Activated naive CD4-positive, alpha-beta T cell treated with anti-CD3 and anti-CD28 coated beads, Interleukin-2, amount 10 ng/mL, durations not matched to agents 7 days and 5 days (primary cell): ENCODE measurements at regions not wholly inside any gene's neighbourhood (a gene's known extent, or its start where the extent isn't known, plus 50 kb on each side); places are given as distances from the start of the nearest gene placed in this dataset.
"Not testable (repeated sequence)": the region's sequence is repeated elsewhere in the genome, so short reads cannot be mapped to it uniquely, and the experiment has no call there.

Experiments used
- CTCF ChIA-PET: fragments of 350-600 bp; sonication (Branson Sonifier 250); formaldehyde crosslinking; loops from one replicate; lab custom pipeline; 2021; ENCODE audit warnings: antibody characterized with exemption; lab: Charles Lee
- DNase-seq: peaks from one replicate; pipeline ENCODE4 v3.0.0-alpha.2; 2020
- H3K27ac Mint-ChIP-seq: one replicate; pipeline ENCODE4 v1.8.0; 2021; ENCODE audit warnings: mild to moderate bottlenecking, moderate library complexity, mixed read lengths
- H3K27me3 Mint-ChIP-seq: one replicate; pipeline ENCODE4 v1.8.0; 2021; ENCODE audit warnings: mild to moderate bottlenecking, mixed read lengths
- H3K36me3 Mint-ChIP-seq: one replicate; pipeline ENCODE4 v1.8.0; 2021; ENCODE audit warnings: mixed read lengths
- H3K4me1 Mint-ChIP-seq: one replicate; pipeline ENCODE4 v1.8.0; 2021; ENCODE audit warnings: mixed read lengths
- H3K4me3 Mint-ChIP-seq: one replicate; pipeline ENCODE4 v1.8.0; 2021; ENCODE audit warnings: mild to moderate bottlenecking, moderate library complexity, mixed read lengths
- H3K9me3 Mint-ChIP-seq: one replicate; pipeline ENCODE4 v1.8.0; 2021; ENCODE audit warnings: mixed read lengths

- Mint-ChIP-seq H3K9me3 (peaks cover 5% of the 10 kb centered on the region), H3K4me1 (no peaks in the 10 kb centered on the region), H3K27ac (no peak overlapping the region), H3K27me3 (no peaks in the 10 kb centered on the region), H3K36me3 (no peaks in the 10 kb centered on the region), H3K4me3 (no peak overlapping the region)
- DNase-seq, result no peak
- CTCF ChIA-PET, result interaction anchor here (0.6 kb wide), 1 partner anchor 136 kb away, joined by 3 read pairs; no protein-coding TSS in a partner anchor
Measured at GRCh38 chr6:84332139-84333034, 104.9 kb upstream of the CEP162 start.

- CTCF ChIA-PET, result no interaction called here
Measured at GRCh38 chr6:84330325-84330724, 102.9 kb upstream of the CEP162 start.

GRCh38 chr6:84329516-84329915 lies 102.1 kb upstream of the CEP162 start:
- CTCF ChIA-PET, result no interaction called here
- no peaks in the 10 kb centered on the region for H3K9me3 Mint-ChIP-seq
- H3K27me3 Mint-ChIP-seq, result no peaks in the 10 kb centered on the region
- H3K36me3 Mint-ChIP-seq, result no peaks in the 10 kb centered on the region
- no peak overlapping the region for H3K27ac Mint-ChIP-seq
- DNase-seq, result no peak
- no peak overlapping the region for H3K4me3 Mint-ChIP-seq
- H3K4me1 Mint-ChIP-seq, result no peaks in the 10 kb centered on the region

More at GRCh38 chr6:84330325-84330724, 102.9 kb upstream of the CEP162 start:
- Mint-ChIP-seq H3K27ac (no peak overlapping the region), H3K36me3 (no peaks in the 10 kb centered on the region), H3K9me3 (no peaks in the 10 kb centered on the region), H3K27me3 (no peaks in the 10 kb centered on the region), H3K4me3 (no peak overlapping the region), H3K4me1 (no peaks in the 10 kb centered on the region)
- no peak for DNase-seq

- CTCF ChIA-PET, result no interaction called here
- no peaks in the 10 kb centered on the region for H3K4me1 Mint-ChIP-seq
- no peaks in the 10 kb centered on the region for H3K9me3 Mint-ChIP-seq
- H3K36me3 Mint-ChIP-seq, result no peaks in the 10 kb centered on the region
- no peak overlapping the region for H3K27ac Mint-ChIP-seq
- H3K4me3 Mint-ChIP-seq, result no peak overlapping the region
- H3K27me3 Mint-ChIP-seq, result no peaks in the 10 kb centered on the region
- DNase-seq, result no peak
Measured at GRCh38 chr6:84329077-84329476, 101.6 kb upstream of the CEP162 start.

- DNase-seq, result no peak
- no peaks in the 10 kb centered on the region for H3K9me3 Mint-ChIP-seq
- H3K27me3 Mint-ChIP-seq, result no peaks in the 10 kb centered on the region
- H3K4me1 Mint-ChIP-seq, result no peaks in the 10 kb centered on the region
- H3K36me3 Mint-ChIP-seq, result no peaks in the 10 kb centered on the region
- CTCF ChIA-PET, result no interaction called here
- H3K27ac Mint-ChIP-seq, result no peak overlapping the region
- H3K4me3 Mint-ChIP-seq, result no peak overlapping the region
Measured at GRCh38 chr6:84317463-84317862, 90.0 kb upstream of the CEP162 start.

GRCh38 chr6:84314377-84314898 lies 87.0 kb upstream of the CEP162 start:
- DNase-seq, result no peak
- Mint-ChIP-seq H3K27me3 (no peaks in the 10 kb centered on the region), H3K4me3 (no peak overlapping the region), H3K4me1 (no peaks in the 10 kb centered on the region), H3K9me3 (no peaks in the 10 kb centered on the region), H3K36me3 (no peaks in the 10 kb centered on the region), H3K27ac (no peak overlapping the region)
- CTCF ChIA-PET, result no interaction called here

- Mint-ChIP-seq H3K4me3 (no peak overlapping the region), H3K27ac (no peak overlapping the region), H3K27me3 (no peaks in the 10 kb centered on the region), H3K4me1 (no peaks in the 10 kb centered on the region), H3K36me3 (no peaks in the 10 kb centered on the region), H3K9me3 (no peaks in the 10 kb centered on the region)
- CTCF ChIA-PET, result no interaction called here
- no peak for DNase-seq
Measured at GRCh38 chr6:84309336-84309735, 81.9 kb upstream of the CEP162 start.

GRCh38 chr6:84304881-84305280 lies 77.4 kb upstream of the CEP162 start:
- no peak overlapping the region for H3K27ac Mint-ChIP-seq
- CTCF ChIA-PET, result no interaction called here
- no peaks in the 10 kb centered on the region for H3K9me3 Mint-ChIP-seq
- DNase-seq, result no peak
- no peaks in the 10 kb centered on the region for H3K4me1 Mint-ChIP-seq
- H3K27me3 Mint-ChIP-seq, result no peaks in the 10 kb centered on the region
- no peak overlapping the region for H3K4me3 Mint-ChIP-seq
- H3K36me3 Mint-ChIP-seq, result no peaks in the 10 kb centered on the region

GRCh38 chr6:84291033-84291432 lies 63.6 kb upstream of the CEP162 start:
- H3K27me3 Mint-ChIP-seq, H3K27ac Mint-ChIP-seq, H3K4me1 Mint-ChIP-seq, H3K4me3 Mint-ChIP-seq, H3K36me3 Mint-ChIP-seq, DNase-seq, CTCF ChIA-PET: not testable (repeated sequence)
- H3K9me3 Mint-ChIP-seq, result peaks cover 18% of the 10 kb centered on the region

- H3K27me3 Mint-ChIP-seq, result no peaks in the 10 kb centered on the region
- DNase-seq, result no peak
Measured at GRCh38 chr6:84284428-84285049, 57.1 kb upstream of the CEP162 start.

GRCh38 chr6:84282550-84282949 lies 55.1 kb upstream of the CEP162 start:
- Mint-ChIP-seq H3K4me3 (no peak overlapping the region), H3K4me1 (no peaks in the 10 kb centered on the region), H3K9me3 (no peaks in the 10 kb centered on the region), H3K27me3 (no peaks in the 10 kb centered on the region), H3K27ac (no peak overlapping the region), H3K36me3 (no peaks in the 10 kb centered on the region)
- no peak for DNase-seq
- CTCF ChIA-PET, result no interaction called here

More at GRCh38 chr6:84284428-84285049, 57.1 kb upstream of the CEP162 start:
- Mint-ChIP-seq H3K27ac (no peak overlapping the region), H3K36me3 (no peaks in the 10 kb centered on the region), H3K4me1 (no peaks in the 10 kb centered on the region), H3K9me3 (peaks cover 5% of the 10 kb centered on the region), H3K4me3 (no peak overlapping the region)
- CTCF ChIA-PET, result no interaction called here

- no peak for DNase-seq
- Mint-ChIP-seq H3K4me1 (no peaks in the 10 kb centered on the region), H3K9me3 (no peaks in the 10 kb centered on the region)
Measured at GRCh38 chr6:84280639-84281038, 53.2 kb upstream of the CEP162 start.

GRCh38 chr6:84280030-84280429 lies 52.6 kb upstream of the CEP162 start:
- Mint-ChIP-seq H3K27ac (no peak overlapping the region), H3K4me1 (no peaks in the 10 kb centered on the region), H3K27me3 (no peaks in the 10 kb centered on the region), H3K36me3 (no peaks in the 10 kb centered on the region), H3K9me3 (no peaks in the 10 kb centered on the region), H3K4me3 (no peak overlapping the region)
- CTCF ChIA-PET, result no interaction called here
- DNase-seq, result no peak

More at GRCh38 chr6:84280639-84281038, 53.2 kb upstream of the CEP162 start:
- Mint-ChIP-seq H3K36me3 (no peaks in the 10 kb centered on the region), H3K4me3 (no peak overlapping the region), H3K27ac (no peak overlapping the region), H3K27me3 (no peaks in the 10 kb centered on the region)
- CTCF ChIA-PET, result no interaction called here

GRCh38 chr6:84278321-84278998 lies 51.0 kb upstream of the CEP162 start:
- H3K4me3 Mint-ChIP-seq, result no peak overlapping the region
- H3K9me3 Mint-ChIP-seq, result no peaks in the 10 kb centered on the region
- no peak for DNase-seq
- H3K4me1 Mint-ChIP-seq, result no peaks in the 10 kb centered on the region
- H3K27ac Mint-ChIP-seq, result no peak overlapping the region
- H3K27me3 Mint-ChIP-seq, result no peaks in the 10 kb centered on the region
- CTCF ChIA-PET, result no interaction called here
- H3K36me3 Mint-ChIP-seq, result no peaks in the 10 kb centered on the region
